GM08714 (cell line): ENCODE measurements at regions not wholly inside any gene's neighbourhood (a gene's known extent, or its start where the extent isn't known, plus 50 kb on each side); places are given as distances from the start of the nearest gene placed in this dataset.
"Not testable (repeated sequence)": the region's sequence is repeated elsewhere in the genome, so short reads cannot be mapped to it uniquely, and the experiment has no call there.

Source experiments
- H3K4me3 ChIP-seq: fragments of 200-500 bp; sonication (Bioruptor generic); 2 replicates; pipeline ENCODE4 v1.5.1; 2014; ENCODE audit warnings: mild to moderate bottlenecking, low read length, inconsistent platforms
- ZNF274 ChIP-seq: IDR thresholded peaks from 2 replicates; pipeline ENCODE4 v1.6.1; 2012; ENCODE audit warnings: mild to moderate bottlenecking, low read depth, low read length

GRCh38 chr9:13444245-13445102 lies 165.0 kb upstream of the MPDZ start:
- no peak overlapping the region for H3K4me3 ChIP-seq
- no peak for TF ChIP-seq ZNF274

- TF ChIP-seq ZNF274: no peak
- H3K4me3 ChIP-seq: no peak overlapping the region
Measured at GRCh38 chr9:13443346-13444244, 164.1 kb upstream of the MPDZ start.

- TF ChIP-seq ZNF274: no peak
- no peak overlapping the region for H3K4me3 ChIP-seq
Measured at GRCh38 chr9:13439685-13440476, 160.4 kb upstream of the MPDZ start.

GRCh38 chr9:13437866-13438265 lies 158.4 kb upstream of the MPDZ start:
- TF ChIP-seq ZNF274: no peak
- H3K4me3 ChIP-seq: no peak overlapping the region

GRCh38 chr9:13436591-13436990 lies 157.1 kb upstream of the MPDZ start:
- TF ChIP-seq ZNF274: no peak

GRCh38 chr9:13433453-13433852 lies 154.0 kb upstream of the MPDZ start:
- H3K4me3 ChIP-seq: not testable (repeated sequence)

More at GRCh38 chr9:13436591-13436990, 157.1 kb upstream of the MPDZ start:
- no peak overlapping the region for H3K4me3 ChIP-seq

GRCh38 chr9:13432904-13433303 lies 153.4 kb upstream of the MPDZ start:
- TF ChIP-seq ZNF274: no peak
- H3K4me3 ChIP-seq: no peak overlapping the region

GRCh38 chr9:13431692-13432091 lies 152.2 kb upstream of the MPDZ start:
- TF ChIP-seq ZNF274: no peak
- H3K4me3 ChIP-seq: no peak overlapping the region

- H3K4me3 ChIP-seq: no peak overlapping the region
- no peak for TF ChIP-seq ZNF274
Measured at GRCh38 chr9:13431222-13431536, 151.7 kb upstream of the MPDZ start.

- no peak for TF ChIP-seq ZNF274
- no peak overlapping the region for H3K4me3 ChIP-seq
Measured at GRCh38 chr9:13430368-13431221, 151.1 kb upstream of the MPDZ start.

GRCh38 chr9:13429301-13430190 lies 150.1 kb upstream of the MPDZ start:
- no peak for TF ChIP-seq ZNF274
- no peak overlapping the region for H3K4me3 ChIP-seq

- no peak for TF ChIP-seq ZNF274
- H3K4me3 ChIP-seq: no peak overlapping the region
Measured at GRCh38 chr9:13428766-13429165, 149.3 kb upstream of the MPDZ start.
